ENCODE measurements at regions not wholly inside any gene's neighbourhood (a gene's known extent, or its start where the extent isn't known, plus 50 kb on each side); places are given as distances from the start of the nearest gene placed in this dataset.

- no TSS peak for BruUV-seq (replicated peaks)
- no peaks in the 10 kb centered on the region for H3K27me3 ChIP-seq (ENCODE audit: control insufficient read depth, insufficient read depth, low read length)
- no peak for ATAC-seq
- in situ Hi-C loops (cut with HindIII; ENCODE audit: low pct_unique_long_range_greater_than_20kb, low sequenced_read_pairs) (no loop called here), intact Hi-C loops (cut with micrococcal nuclease; ENCODE audit: unreplicated experiment) (no loop called here)
- POLR2A ChIA-PET, result no interaction called here
- CTCF ChIA-PET, result no interaction called here
- DNase-seq (ENCODE audit: low read depth, low spot score), result no peak
- TF ChIP-seq TCF7L2 (IDR thresholded peaks at IDR 0.05; ENCODE audit: low read depth, low read length) (no peak), CTCF (IDR thresholded peaks at IDR 0.05) (no peak), REST (IDR thresholded peaks at IDR 0.05; ENCODE audit: insufficient read depth in 1 of 2, low read depth in 2 of 2, low read length in 1 of 2) (no peak), SIN3A (IDR thresholded peaks at IDR 0.05; ENCODE audit: borderline replicate concordance, insufficient read depth, low read depth, low read length) (no peak), POLR2AphosphoS5 (IDR thresholded peaks at IDR 0.05; ENCODE audit: low read depth, low read length) (no peak)
- H3K4me1 ChIP-seq (ENCODE audit: control insufficient read depth, insufficient read depth, low read length), result no peaks in the 10 kb centered on the region
- H3K27ac ChIP-seq (ENCODE audit: low read length), result no peak overlapping the region
- H3K4me3 ChIP-seq (ENCODE audit: low read depth in 2 of 2, low read length in 2 of 2), result no peak overlapping the region
- no peaks in the 10 kb centered on the region for H3K36me3 ChIP-seq (ENCODE audit: control insufficient read depth, insufficient read depth, low read length)
- H3K9me3 ChIP-seq (ENCODE audit: control insufficient read depth, insufficient read depth, low read depth, low read length), result no peaks in the 10 kb centered on the region
Observed at GRCh38 chr20:10978713-10979112, 304.9 kb upstream of the JAG1 start.

GRCh38 chr20:10982692-10983091, 308.9 kb upstream of the JAG1 start:
- TF ChIP-seq REST (IDR thresholded peaks at IDR 0.05; ENCODE audit: insufficient read depth in 1 of 2, low read depth in 2 of 2, low read length in 1 of 2) (no peak), TCF7L2 (IDR thresholded peaks at IDR 0.05; ENCODE audit: low read depth, low read length) (no peak), SIN3A (IDR thresholded peaks at IDR 0.05; ENCODE audit: borderline replicate concordance, insufficient read depth, low read depth, low read length) (no peak), POLR2AphosphoS5 (IDR thresholded peaks at IDR 0.05; ENCODE audit: low read depth, low read length) (no peak), CTCF (IDR thresholded peaks at IDR 0.05) (no peak)
- DNase-seq (ENCODE audit: low read depth, low spot score), result peak; percentile 53
- intact Hi-C loops (cut with micrococcal nuclease; ENCODE audit: unreplicated experiment) (no loop called here), in situ Hi-C loops (cut with HindIII; ENCODE audit: low pct_unique_long_range_greater_than_20kb, low sequenced_read_pairs) (no loop called here)
- no peak overlapping the region for H3K27ac ChIP-seq (ENCODE audit: low read length)
- POLR2A ChIA-PET, result interaction anchor here (0.7 kb wide), 1 partner anchor 558 kb away, joined by 3 read pairs; no protein-coding TSS in a partner anchor
- no peaks in the 10 kb centered on the region for H3K4me1 ChIP-seq (ENCODE audit: control insufficient read depth, insufficient read depth, low read length)
- peak; percentile 71 for ATAC-seq
- no peaks in the 10 kb centered on the region for H3K27me3 ChIP-seq (ENCODE audit: control insufficient read depth, insufficient read depth, low read length)
- no peaks in the 10 kb centered on the region for H3K36me3 ChIP-seq (ENCODE audit: control insufficient read depth, insufficient read depth, low read length)
- no TSS peak for BruUV-seq (replicated peaks)
- no peak overlapping the region for H3K4me3 ChIP-seq (ENCODE audit: low read depth in 2 of 2, low read length in 2 of 2)
- H3K9me3 ChIP-seq (ENCODE audit: control insufficient read depth, insufficient read depth, low read depth, low read length), result no peaks in the 10 kb centered on the region
- CTCF ChIA-PET, result no interaction called here

All from Panc1 (cell line).